Lower leg skin (tissue), 4 donors: ENCODE measurements at regions not wholly inside any gene's neighbourhood (a gene's known extent, or its start where the extent isn't known, plus 50 kb on each side); places are given as distances from the start of the nearest gene placed in this dataset.
"Not testable (repeated sequence)": the region's sequence is repeated elsewhere in the genome, so short reads cannot be mapped to it uniquely, and the experiment has no call there.

ENCODE experiments used
- DNase-seq, 2 donors: peaks; one replicate each; pipeline ENCODE4 v3.0.0-alpha.2; 2019; ENCODE audit warnings: low spot score in 2 of 2
- H3K4me3 ChIP-seq: fragments of 200-600 bp; sonication (generic); 2 replicates; pipeline ENCODE4 v1.5.1; 2017; ENCODE audit warnings: mild to moderate bottlenecking, low read depth; ENCODE audit not compliant: poor library complexity, severe bottlenecking
- CTCF ChIP-seq, 3 donors: fragments of 450-650 bp; IDR thresholded peaks; one replicate each; pipeline ENCODE4 v1.5.1; 2016; ENCODE audit warnings: antibody characterized with exemption in 3 of 3, mild to moderate bottlenecking in 3 of 3, moderate library complexity in 2 of 3
- POLR2A ChIP-seq, 2 donors: fragments of 450-650 bp; IDR thresholded peaks; one replicate each; pipeline ENCODE4 v1.6.1; 2016 to 2017; ENCODE audit warnings: antibody characterized with exemption in 2 of 2, mild to moderate bottlenecking in 1 of 2, moderate library complexity in 1 of 2
- WGBS, 2 donors: methylation state at CpG; one replicate each; pipeline ENCODE4 v1.1.5; 2018; 5-methylcytosine and 5-hydroxymethylcytosine counted together
- intact Hi-C: fragments of 100-400 bp; cut with DNase I; formaldehyde crosslinking; loops from one replicate; pipeline ENCODE4 v1.15.0; 2023; ENCODE audit warnings: low total_unique reads

GRCh38 chrX:143998261-143998660, 114.4 kb downstream of the UBE2NL start:
- intact Hi-C loops = no loop called here
- TF ChIP-seq CTCF (IDR thresholded peaks at IDR 0.05) (no peak), POLR2A (IDR thresholded peaks at IDR 0.05) (no peak)
- peak in 1 of 2 donors; percentile 79 for DNase-seq
- 81 to 92% methylated on average over 3 to 6 of the region's 6 CpGs for WGBS, 2 donors
- H3K4me3 ChIP-seq = no peak overlapping the region

GRCh38 chrX:144006811-144007210, 122.9 kb downstream of the UBE2NL start:
- TF ChIP-seq CTCF (IDR thresholded peaks at IDR 0.05) = no peak
- no peak for TF ChIP-seq POLR2A (IDR thresholded peaks at IDR 0.05)
- intact Hi-C loops = no loop called here
- no peak overlapping the region for H3K4me3 ChIP-seq
- no peak for DNase-seq

- TF ChIP-seq CTCF (IDR thresholded peaks at IDR 0.05) (no peak), POLR2A (IDR thresholded peaks at IDR 0.05) (no peak)
- H3K4me3 ChIP-seq = no peak overlapping the region
- intact Hi-C loops = no loop called here
- DNase-seq = no peak
- WGBS, 2 donors = 50 to 75% methylated on average over 2 of the region's 2 CpGs
Observed at GRCh38 chrX:144040793-144041192, 156.9 kb downstream of the UBE2NL start.

GRCh38 chrX:144042271-144042670, 158.4 kb downstream of the UBE2NL start:
- intact Hi-C loops = no loop called here
- 40 to 52% methylated on average over 5 of the region's 5 CpGs for WGBS, 2 donors
- H3K4me3 ChIP-seq = no peak overlapping the region
- no peak for TF ChIP-seq CTCF (IDR thresholded peaks at IDR 0.05)
- no peak for TF ChIP-seq POLR2A (IDR thresholded peaks at IDR 0.05)
- no peak for DNase-seq

- no peak overlapping the region for H3K4me3 ChIP-seq
- 59 to 74% methylated on average over 1 of the region's 1 CpG for WGBS, 2 donors
- intact Hi-C loops = no loop called here
- TF ChIP-seq CTCF (IDR thresholded peaks at IDR 0.05) = no peak
- no peak for TF ChIP-seq POLR2A (IDR thresholded peaks at IDR 0.05)
- no peak for DNase-seq
Observed at GRCh38 chrX:144075432-144075831, 191.6 kb downstream of the UBE2NL start.

- DNase-seq, H3K4me3 ChIP-seq, intact Hi-C loops: not testable (repeated sequence)
- WGBS, 2 donors = 64 to 69% methylated on average over 2 to 5 of the region's 5 CpGs
Observed at GRCh38 chrX:144082237-144082636, 198.4 kb downstream of the UBE2NL start.

- H3K4me3 ChIP-seq, intact Hi-C loops, DNase-seq: not testable (repeated sequence)
- no CpG with 5 or more reads among the region's 1 CpG for WGBS, 2 donors
Observed at GRCh38 chrX:144089674-144090073, 205.8 kb downstream of the UBE2NL start.

- no CpG with 5 or more reads among the region's 3 CpGs for WGBS, 2 donors
- DNase-seq, H3K4me3 ChIP-seq, intact Hi-C loops: not testable (repeated sequence)
Observed at GRCh38 chrX:144092116-144092515, 208.2 kb downstream of the UBE2NL start.

GRCh38 chrX:144119490-144119889, 235.6 kb downstream of the UBE2NL start:
- no CpG with 5 or more reads among the region's 1 CpG for WGBS, 2 donors
- H3K4me3 ChIP-seq, intact Hi-C loops, DNase-seq: not testable (repeated sequence)

- DNase-seq, intact Hi-C loops, H3K4me3 ChIP-seq: not testable (repeated sequence)
Observed at GRCh38 chrX:144121566-144121965, 237.7 kb downstream of the UBE2NL start.
